BE2C (cell line): ENCODE measurements at regions not wholly inside any gene's neighbourhood (a gene's known extent, or its start where the extent isn't known, plus 50 kb on each side); places are given as distances from the start of the nearest gene placed in this dataset.

Experiments
- DNase-seq: peaks from one replicate; pipeline ENCODE4 v3.0.0-alpha.2; 2020
- H3K27me3 ChIP-seq: fragments of 250-450 bp; sonication (Bioruptor Pico); 2 replicates; pipeline ENCODE4 v1.5.1; 2020; ENCODE audit warnings: mild to moderate bottlenecking
- H3K36me3 ChIP-seq: fragments of 250-450 bp; sonication (Bioruptor Pico); 2 replicates; pipeline ENCODE4 v1.5.1; 2020; ENCODE audit warnings: mild to moderate bottlenecking
- H3K4me1 ChIP-seq: fragments of 250-450 bp; sonication (Bioruptor Pico); 2 replicates; pipeline ENCODE4 v1.5.1; 2020
- H3K4me3 ChIP-seq: 2 replicates; pipeline ENCODE4 v1.5.1; 2011; ENCODE audit warnings: low read depth, low read length
- H3K9me3 ChIP-seq: fragments of 250-450 bp; sonication (Bioruptor Pico); 2 replicates; pipeline ENCODE4 v1.5.1; 2020
- CTCF ChIP-seq: IDR thresholded peaks from 2 replicates; pipeline ENCODE4 v1.5.1; 2012; ENCODE audit warnings: mild to moderate bottlenecking, low read depth, low read length

DNA sequence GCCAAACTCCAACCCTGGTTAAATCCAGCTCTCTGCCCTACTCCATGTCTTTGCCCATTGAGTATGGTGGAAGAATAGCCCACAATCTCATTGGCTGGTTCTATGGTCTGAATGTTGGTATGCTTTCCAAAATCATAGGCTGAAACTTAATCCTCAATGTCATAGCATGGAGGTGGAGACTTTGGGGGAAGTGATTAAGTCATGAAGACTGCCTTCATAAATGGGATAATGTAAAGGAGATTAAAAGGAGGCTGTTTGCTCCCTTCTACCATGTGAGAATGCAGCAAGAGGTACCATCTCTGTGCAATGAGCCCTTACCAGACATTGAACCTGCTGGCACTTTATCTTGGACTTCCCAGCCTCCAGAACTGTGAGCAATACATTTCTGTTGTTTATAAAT, 54.4 kb upstream of the FDX1 start:
- Histone ChIP-seq H3K36me3 (no peaks in the 10 kb centered on the region), H3K9me3 (no peaks in the 10 kb centered on the region), H3K4me3 (no peak overlapping the region), H3K4me1 (no peaks in the 10 kb centered on the region), H3K27me3 (no peaks in the 10 kb centered on the region)
- no peak for DNase-seq
- no peak for TF ChIP-seq CTCF

DNA sequence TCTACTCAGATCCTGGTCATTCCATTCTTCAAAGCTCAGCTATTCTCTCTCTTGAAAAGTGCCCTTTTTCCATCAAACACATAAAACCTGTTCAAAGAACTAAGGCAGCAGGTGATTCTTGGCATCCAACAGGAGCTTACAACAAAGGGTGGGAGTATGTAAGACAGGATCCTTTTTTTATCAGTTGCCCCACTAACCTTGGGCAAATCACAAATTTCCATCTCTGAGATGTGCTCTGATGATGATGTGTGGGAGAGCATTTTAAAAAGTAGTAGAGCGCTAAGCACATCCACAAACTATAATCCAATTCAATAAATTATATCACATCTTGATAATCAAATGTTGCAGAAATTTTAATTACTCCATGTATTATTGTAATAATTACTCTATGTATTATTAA, 53.7 kb upstream of the FDX1 start:
- Histone ChIP-seq H3K4me1 (no peaks in the 10 kb centered on the region), H3K9me3 (no peaks in the 10 kb centered on the region), H3K36me3 (no peaks in the 10 kb centered on the region), H3K4me3 (no peak overlapping the region), H3K27me3 (no peaks in the 10 kb centered on the region)
- TF ChIP-seq CTCF: no peak
- DNase-seq: no peak

DNA sequence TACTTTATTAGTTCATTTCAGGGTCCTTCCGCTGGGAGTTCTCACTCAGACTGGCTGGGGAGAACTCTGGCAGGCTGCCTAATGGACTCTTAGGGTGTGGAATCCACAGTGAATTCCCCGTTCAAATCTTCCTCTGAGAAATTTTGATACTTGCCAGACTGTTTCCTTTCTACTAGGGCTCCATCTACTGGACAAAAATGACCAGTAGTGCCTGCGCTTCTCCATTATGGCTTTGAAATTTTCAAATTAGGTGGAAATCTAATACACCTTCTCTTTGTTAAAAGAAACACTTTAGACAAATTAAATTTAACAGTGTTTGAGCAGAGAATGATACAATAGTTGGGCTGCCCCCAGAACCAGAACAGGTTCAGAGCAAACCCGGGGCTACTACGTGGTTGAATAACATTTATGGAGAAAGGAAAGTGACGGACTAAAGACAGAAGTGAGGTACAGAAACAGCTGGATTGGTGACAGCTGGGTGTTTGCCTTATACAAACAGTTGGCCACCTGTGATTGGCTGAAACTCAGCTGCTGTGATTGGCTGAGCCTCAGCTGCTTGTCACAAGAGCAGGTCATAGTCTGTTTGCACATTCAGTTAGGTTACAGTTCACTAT, 52.9 kb upstream of the FDX1 start:
- no peaks in the 10 kb centered on the region for H3K36me3 ChIP-seq
- no peaks in the 10 kb centered on the region for H3K9me3 ChIP-seq
- no peaks in the 10 kb centered on the region for H3K4me1 ChIP-seq
- DNase-seq: peak; percentile 78
- no peaks in the 10 kb centered on the region for H3K27me3 ChIP-seq
- peak; percentile 90 for TF ChIP-seq CTCF
- H3K4me3 ChIP-seq: 0 out of 2 replicates have a peak overlapping the region, but pooled peaks have one; percentile 11

DNA sequence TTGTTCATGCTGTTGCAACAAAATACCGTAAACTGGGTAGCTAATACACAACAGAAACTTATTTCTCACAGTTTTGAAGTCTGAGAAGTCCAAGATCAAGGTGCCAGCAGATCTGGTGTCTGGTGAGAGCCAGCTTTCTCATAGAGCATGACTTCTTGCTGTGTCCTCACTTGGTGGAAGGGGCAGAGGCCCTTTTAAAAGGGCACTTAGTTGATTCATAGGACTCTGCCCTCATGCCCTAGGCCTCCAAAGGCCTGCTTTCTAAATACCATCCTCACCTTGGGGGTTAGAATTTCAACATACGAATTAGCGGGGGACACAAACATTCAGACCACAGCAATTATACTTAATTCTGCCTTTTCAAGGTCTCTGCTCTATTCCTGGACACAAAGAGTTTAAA, 52.3 kb upstream of the FDX1 start:
- no peaks in the 10 kb centered on the region for H3K4me1 ChIP-seq
- DNase-seq: no peak
- no peak for TF ChIP-seq CTCF
- H3K9me3 ChIP-seq: no peaks in the 10 kb centered on the region
- H3K36me3 ChIP-seq: no peaks in the 10 kb centered on the region
- H3K27me3 ChIP-seq: no peaks in the 10 kb centered on the region
- no peak overlapping the region for H3K4me3 ChIP-seq

DNA sequence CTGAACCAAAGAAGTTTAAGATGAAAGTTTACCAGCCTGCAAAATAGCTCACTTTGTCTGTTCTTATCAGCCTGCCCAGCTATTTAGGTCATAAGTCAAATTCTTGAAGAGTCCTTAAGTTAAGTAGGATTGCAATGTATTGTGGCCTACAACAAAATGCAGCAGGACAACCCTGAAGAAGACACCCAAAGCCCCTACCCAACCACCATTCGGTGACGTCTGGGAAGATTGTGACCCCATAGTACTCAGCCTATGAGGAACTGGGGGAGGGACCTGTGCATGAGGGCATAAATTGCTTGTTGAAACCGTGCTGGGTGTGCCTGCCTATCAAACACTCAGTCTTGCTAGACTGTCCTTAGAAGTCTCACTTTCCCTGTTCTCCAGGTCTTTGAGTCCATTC, 50.5 kb upstream of the FDX1 start:
- Histone ChIP-seq H3K9me3 (no peaks in the 10 kb centered on the region), H3K4me3 (no peak overlapping the region), H3K36me3 (no peaks in the 10 kb centered on the region), H3K4me1 (no peaks in the 10 kb centered on the region), H3K27me3 (no peaks in the 10 kb centered on the region)
- no peak for DNase-seq
- no peak for TF ChIP-seq CTCF

DNA sequence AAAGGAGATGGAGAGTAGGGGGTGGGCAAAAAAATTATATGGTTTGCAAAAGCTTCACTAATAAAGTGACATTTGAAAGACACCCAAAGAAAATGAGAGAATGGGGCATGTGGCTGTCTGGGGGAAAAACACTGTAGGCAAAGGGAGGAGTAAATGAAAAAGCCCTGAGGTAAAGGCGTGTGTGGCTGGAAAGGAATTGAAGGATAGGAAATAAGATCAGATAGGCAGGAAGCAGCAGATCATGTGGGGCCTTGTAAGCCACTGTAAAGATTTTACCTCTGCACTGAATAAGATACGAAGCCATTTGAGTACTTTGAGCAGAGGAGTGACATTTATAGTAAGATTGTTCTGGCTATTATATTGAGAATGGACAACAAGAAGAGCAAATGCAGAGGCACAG, 49.8 kb upstream of the FDX1 start:
- H3K4me3 ChIP-seq: no peak overlapping the region
- H3K4me1 ChIP-seq: no peaks in the 10 kb centered on the region
- no peaks in the 10 kb centered on the region for H3K27me3 ChIP-seq
- no peaks in the 10 kb centered on the region for H3K9me3 ChIP-seq
- no peak for TF ChIP-seq CTCF
- no peak for DNase-seq
- no peaks in the 10 kb centered on the region for H3K36me3 ChIP-seq
